T-helper 1 cell treated with Interleukin-12 subunit alpha and Interleukin-12 subunit beta and Interleukin-4 antibody, amounts not matched to agents 30 μg/mL and 1 μg/mL, for 36 hours (primary cell): ENCODE measurements at regions not wholly inside any gene's neighbourhood (a gene's known extent, or its start where the extent isn't known, plus 50 kb on each side); places are given as distances from the start of the nearest gene placed in this dataset.
"Not testable (repeated sequence)": the region's sequence is repeated elsewhere in the genome, so short reads cannot be mapped to it uniquely, and the experiment has no call there.

Experiments used
- H3K27ac Mint-ChIP-seq: one replicate; pipeline ENCODE4 v1.8.0; 2021; ENCODE audit warnings: mild to moderate bottlenecking, mixed read lengths
- H3K27me3 Mint-ChIP-seq: one replicate; pipeline ENCODE4 v1.8.0; 2021; ENCODE audit warnings: low read depth, mixed read lengths
- H3K36me3 Mint-ChIP-seq: one replicate; pipeline ENCODE4 v1.8.0; 2021; ENCODE audit warnings: low read depth, mixed read lengths
- H3K4me1 Mint-ChIP-seq: one replicate; pipeline ENCODE4 v1.8.0; 2021; ENCODE audit warnings: low read depth, mixed read lengths
- H3K4me3 Mint-ChIP-seq: one replicate; pipeline ENCODE4 v1.8.0; 2021; ENCODE audit warnings: mild to moderate bottlenecking, moderate library complexity, mixed read lengths
- H3K9me3 Mint-ChIP-seq: one replicate; pipeline ENCODE4 v1.8.0; 2021; ENCODE audit warnings: mixed read lengths

DNA sequence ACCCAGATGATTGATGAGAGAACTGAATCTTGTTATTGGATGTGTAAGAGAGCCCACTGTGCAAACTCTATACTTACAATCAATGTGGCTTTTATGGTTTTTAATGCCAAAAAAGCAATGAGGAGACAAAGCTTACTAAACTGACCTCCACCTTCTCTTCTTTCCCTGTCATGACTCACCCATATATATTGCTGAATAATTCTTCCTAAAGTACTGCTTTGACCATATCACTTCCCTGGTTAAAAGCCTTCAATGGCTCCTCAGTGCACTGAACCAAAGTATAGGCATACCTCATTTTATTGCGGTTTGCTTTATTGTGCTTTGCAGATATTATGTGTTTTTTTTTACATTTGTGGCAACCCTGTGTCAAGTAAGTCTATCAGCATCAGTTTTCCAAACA, 138.4 kb upstream of the PELI2 start:
- Mint-ChIP-seq H3K4me3 (no peak overlapping the region), H3K4me1 (no peaks in the 10 kb centered on the region), H3K9me3 (no peaks in the 10 kb centered on the region), H3K36me3 (no peaks in the 10 kb centered on the region), H3K27ac (no peak overlapping the region), H3K27me3 (no peaks in the 10 kb centered on the region)

- Mint-ChIP-seq H3K36me3 (no peaks in the 10 kb centered on the region), H3K27me3 (no peaks in the 10 kb centered on the region), H3K9me3 (no peaks in the 10 kb centered on the region), H3K4me3 (no peak overlapping the region), H3K4me1 (no peaks in the 10 kb centered on the region), H3K27ac (no peak overlapping the region)
These were observed 137.2 kb upstream of the PELI2 start for GRCh38 chr14:55980970-55981369.

DNA sequence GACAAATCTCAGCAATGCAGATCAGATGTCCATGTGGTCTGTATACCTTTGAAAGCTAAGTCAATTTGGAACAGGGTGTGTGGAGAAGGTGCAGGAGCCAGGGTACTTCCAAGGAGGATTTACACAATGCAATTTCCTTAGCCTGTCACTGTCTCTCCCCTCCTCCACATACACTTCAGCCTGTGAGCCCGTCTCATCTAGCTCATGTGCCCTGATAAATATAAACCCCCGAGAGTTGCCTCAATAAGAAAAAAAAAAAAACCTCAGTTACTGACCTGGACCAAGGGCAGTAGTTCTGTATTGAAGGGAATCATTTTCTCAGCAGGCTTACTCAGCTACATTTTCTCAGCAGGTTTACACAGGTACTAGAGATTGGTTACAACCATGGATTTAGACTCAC, 132.1 kb upstream of the PELI2 start:
- no peaks in the 10 kb centered on the region for H3K4me1 Mint-ChIP-seq
- H3K9me3 Mint-ChIP-seq = no peaks in the 10 kb centered on the region
- H3K4me3 Mint-ChIP-seq = no peak overlapping the region
- no peaks in the 10 kb centered on the region for H3K36me3 Mint-ChIP-seq
- no peak overlapping the region for H3K27ac Mint-ChIP-seq
- H3K27me3 Mint-ChIP-seq = peaks cover 10% of the 10 kb centered on the region

- Mint-ChIP-seq H3K27me3 (peaks cover 76% of the 10 kb centered on the region), H3K4me3 (no peak overlapping the region), H3K9me3 (peaks cover 26% of the 10 kb centered on the region), H3K27ac (no peak overlapping the region), H3K36me3 (no peaks in the 10 kb centered on the region), H3K4me1 (peaks cover 24% of the 10 kb centered on the region)
These were observed 117.4 kb upstream of the PELI2 start for GRCh38 chr14:56000846-56001245.

GRCh38 chr14:56002342-56002741, 115.9 kb upstream of the PELI2 start:
- Mint-ChIP-seq H3K27ac (no peak overlapping the region), H3K9me3 (peaks cover 20% of the 10 kb centered on the region), H3K27me3 (peaks cover 72% of the 10 kb centered on the region), H3K4me3 (no peak overlapping the region), H3K36me3 (no peaks in the 10 kb centered on the region), H3K4me1 (peaks cover 25% of the 10 kb centered on the region)

DNA sequence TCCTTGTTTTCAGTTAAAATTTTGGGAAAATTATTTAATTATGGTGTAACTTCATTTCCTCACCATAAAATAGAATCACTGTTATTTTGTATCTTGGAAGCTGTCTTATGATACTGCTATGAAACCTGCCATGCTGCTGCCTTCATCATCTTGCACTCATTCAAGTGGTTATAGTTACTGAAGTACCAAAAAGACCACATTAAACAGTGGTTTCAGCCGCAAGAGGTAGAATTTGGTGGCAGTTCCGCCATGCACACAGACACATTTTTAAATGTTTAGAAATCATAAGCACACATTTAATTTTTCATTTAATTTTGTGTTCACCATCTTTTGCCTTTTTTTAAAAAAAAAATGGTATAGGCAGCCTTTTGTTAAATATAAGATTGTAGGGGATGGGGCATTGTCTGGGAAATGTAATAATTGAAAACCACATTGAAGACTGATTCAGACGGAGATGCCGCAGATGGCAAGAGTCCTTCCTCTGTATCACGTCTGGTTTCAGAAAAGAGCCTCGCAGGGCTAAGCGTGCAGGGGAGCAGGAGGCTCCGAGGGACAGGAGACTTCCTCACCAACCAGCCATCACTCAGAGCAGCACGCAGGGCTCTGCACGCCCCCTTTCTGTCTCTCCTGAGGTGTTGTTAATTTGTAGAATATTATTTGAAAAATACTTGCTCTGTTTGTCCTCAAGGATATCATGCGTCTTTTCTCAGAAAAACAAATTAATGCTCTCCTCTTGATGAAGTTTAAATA, 115.2 kb upstream of the PELI2 start:
- peaks cover 25% of the 10 kb centered on the region for H3K4me1 Mint-ChIP-seq
- no peak overlapping the region for H3K4me3 Mint-ChIP-seq
- peaks cover 24% of the 10 kb centered on the region for H3K9me3 Mint-ChIP-seq
- peak overlapping the region; percentile 45 for H3K27ac Mint-ChIP-seq
- peaks cover 66% of the 10 kb centered on the region for H3K27me3 Mint-ChIP-seq
- H3K36me3 Mint-ChIP-seq = no peaks in the 10 kb centered on the region

DNA sequence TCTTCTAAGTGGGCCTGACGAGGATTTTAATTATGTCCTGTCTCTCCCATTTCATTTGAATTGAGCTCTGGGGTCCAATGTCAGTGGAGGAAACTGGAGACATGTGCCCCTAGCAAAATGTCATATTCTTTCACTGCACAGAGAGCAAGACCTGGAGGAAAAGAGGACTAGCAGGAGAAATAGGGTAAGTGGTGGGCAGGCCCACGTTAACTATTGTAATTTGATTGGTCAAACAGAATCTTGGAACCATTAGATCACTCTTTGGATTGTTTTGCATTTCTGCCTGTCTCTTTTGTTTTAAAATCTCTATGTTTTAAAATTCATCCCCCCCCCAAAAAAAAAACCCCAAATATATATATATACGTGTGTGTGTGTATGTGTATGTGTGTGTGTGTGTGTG, 113.9 kb upstream of the PELI2 start:
- H3K4me3 Mint-ChIP-seq = no peak overlapping the region
- H3K36me3 Mint-ChIP-seq = no peaks in the 10 kb centered on the region
- H3K4me1 Mint-ChIP-seq = peaks cover 25% of the 10 kb centered on the region
- peaks cover 53% of the 10 kb centered on the region for H3K27me3 Mint-ChIP-seq
- no peak overlapping the region for H3K27ac Mint-ChIP-seq
- peaks cover 24% of the 10 kb centered on the region for H3K9me3 Mint-ChIP-seq

- peaks cover 56% of the 10 kb centered on the region for H3K27me3 Mint-ChIP-seq
- peaks cover 27% of the 10 kb centered on the region for H3K9me3 Mint-ChIP-seq
- no peaks in the 10 kb centered on the region for H3K36me3 Mint-ChIP-seq
- peak overlapping the region; percentile 49 for H3K27ac Mint-ChIP-seq
- H3K4me3 Mint-ChIP-seq = peak overlapping the region; percentile 22
- H3K4me1 Mint-ChIP-seq = peaks cover 25% of the 10 kb centered on the region
These were observed 113.4 kb upstream of the PELI2 start for GRCh38 chr14:56004786-56005185.

- Mint-ChIP-seq H3K9me3 (peaks cover 27% of the 10 kb centered on the region), H3K4me3 (peak overlapping the region; percentile 22), H3K27ac (no peak overlapping the region), H3K36me3 (no peaks in the 10 kb centered on the region), H3K4me1 (peaks cover 25% of the 10 kb centered on the region), H3K27me3 (peaks cover 55% of the 10 kb centered on the region)
These were observed 112.8 kb upstream of the PELI2 start for GRCh38 chr14:56005191-56006053.

- H3K36me3 Mint-ChIP-seq = not testable (repeated sequence)
These were observed 110.7 kb upstream of the PELI2 start for GRCh38 chr14:56007491-56007890.

DNA sequence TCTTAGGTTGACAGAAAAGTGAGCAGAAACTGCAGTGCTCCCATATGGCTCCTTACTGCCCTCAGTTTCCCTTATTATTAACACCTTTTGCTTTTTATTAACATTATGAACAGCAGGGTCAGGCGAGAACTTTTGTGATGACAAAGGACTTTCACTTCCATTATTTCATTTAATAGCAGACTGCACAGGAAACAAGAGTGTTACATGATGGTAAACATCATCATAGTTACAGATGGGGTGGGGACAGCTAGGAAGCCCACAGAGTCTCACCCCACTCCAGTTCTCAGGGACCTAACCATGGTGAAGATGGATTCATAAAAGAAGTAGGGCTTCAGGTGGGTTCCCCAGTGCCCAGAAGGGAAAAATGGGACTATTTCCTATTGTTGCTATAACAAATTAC, 110.1 kb upstream of the PELI2 start:
- Mint-ChIP-seq H3K27ac (no peak overlapping the region), H3K4me3 (no peak overlapping the region), H3K9me3 (peaks cover 20% of the 10 kb centered on the region), H3K36me3 (no peaks in the 10 kb centered on the region), H3K4me1 (peaks cover 18% of the 10 kb centered on the region), H3K27me3 (peaks cover 42% of the 10 kb centered on the region)

More at GRCh38 chr14:56007491-56007890, 110.7 kb upstream of the PELI2 start:
- Mint-ChIP-seq H3K4me1 (peaks cover 24% of the 10 kb centered on the region), H3K9me3 (peaks cover 16% of the 10 kb centered on the region), H3K27me3 (peaks cover 46% of the 10 kb centered on the region)
- H3K27ac Mint-ChIP-seq, H3K4me3 Mint-ChIP-seq: not testable (repeated sequence)

DNA sequence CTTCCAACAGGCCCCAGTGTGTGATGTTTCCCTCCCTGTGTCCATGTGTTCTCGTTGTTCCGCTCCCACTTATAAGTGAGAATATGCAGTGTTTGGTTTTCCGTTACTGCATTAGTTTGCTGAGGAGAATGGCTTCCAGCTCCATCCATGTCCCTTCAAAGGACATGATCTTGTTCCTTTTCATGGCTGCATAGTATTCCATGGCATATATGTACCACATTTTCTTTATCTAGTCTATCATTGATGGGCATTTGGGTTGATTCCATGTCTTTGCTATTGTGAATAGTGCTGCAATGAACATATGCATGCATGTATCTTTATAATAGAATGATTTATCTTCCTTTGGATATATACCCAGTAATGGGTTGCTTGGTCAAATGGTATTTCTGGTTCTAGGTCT, 109.5 kb upstream of the PELI2 start:
- not testable (repeated sequence) for H3K27ac Mint-ChIP-seq, H3K4me3 Mint-ChIP-seq, H3K36me3 Mint-ChIP-seq
- Mint-ChIP-seq H3K27me3 (peaks cover 39% of the 10 kb centered on the region), H3K9me3 (peaks cover 22% of the 10 kb centered on the region), H3K4me1 (peaks cover 14% of the 10 kb centered on the region)

GRCh38 chr14:56023661-56024081, 94.5 kb upstream of the PELI2 start:
- no peaks in the 10 kb centered on the region for H3K4me1 Mint-ChIP-seq
- H3K27me3 Mint-ChIP-seq = peaks cover 20% of the 10 kb centered on the region
- no peaks in the 10 kb centered on the region for H3K36me3 Mint-ChIP-seq
- no peak overlapping the region for H3K4me3 Mint-ChIP-seq
- H3K9me3 Mint-ChIP-seq = no peaks in the 10 kb centered on the region
- no peak overlapping the region for H3K27ac Mint-ChIP-seq

GRCh38 chr14:56025191-56025590, 93.0 kb upstream of the PELI2 start:
- Mint-ChIP-seq H3K4me3 (no peak overlapping the region), H3K4me1 (no peaks in the 10 kb centered on the region), H3K9me3 (no peaks in the 10 kb centered on the region), H3K27ac (no peak overlapping the region), H3K36me3 (no peaks in the 10 kb centered on the region), H3K27me3 (peaks cover 32% of the 10 kb centered on the region)

- Mint-ChIP-seq H3K27ac (no peak overlapping the region), H3K36me3 (no peaks in the 10 kb centered on the region), H3K9me3 (no peaks in the 10 kb centered on the region), H3K4me1 (no peaks in the 10 kb centered on the region), H3K27me3 (peaks cover 41% of the 10 kb centered on the region), H3K4me3 (no peak overlapping the region)
These were observed 91.7 kb upstream of the PELI2 start for GRCh38 chr14:56026506-56026905.
